ENCODE measurements at regions not wholly inside any gene's neighbourhood (a gene's known extent, or its start where the extent isn't known, plus 50 kb on each side); places are given as distances from the start of the nearest gene placed in this dataset.

DNA sequence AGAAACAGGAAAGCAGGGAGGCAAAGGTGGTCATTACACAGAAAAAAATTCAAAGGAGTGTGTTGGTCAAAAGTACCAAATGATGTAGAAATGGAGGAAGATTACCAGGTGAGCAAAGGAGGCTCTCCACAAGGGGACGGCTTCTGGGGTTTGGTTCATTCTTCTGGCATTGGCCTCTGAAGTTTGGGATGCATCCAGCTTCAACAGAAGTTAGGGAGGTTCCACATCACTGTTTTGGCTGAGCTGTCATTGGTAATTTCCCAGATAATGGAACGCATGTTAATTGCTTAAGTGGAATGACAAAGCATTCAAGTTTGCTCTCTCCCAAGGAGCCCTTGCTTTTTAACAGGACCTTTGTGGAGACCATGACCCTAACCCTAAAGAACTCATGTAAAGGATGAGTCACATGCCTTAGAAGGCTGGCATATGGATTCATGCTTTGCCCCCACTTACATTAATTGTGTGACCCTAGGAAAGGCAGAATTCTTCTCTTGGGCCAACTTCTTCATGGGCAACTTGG lies 398.6 kb downstream of the GPAM start:
- TF ChIP-seq, protein P1, sequence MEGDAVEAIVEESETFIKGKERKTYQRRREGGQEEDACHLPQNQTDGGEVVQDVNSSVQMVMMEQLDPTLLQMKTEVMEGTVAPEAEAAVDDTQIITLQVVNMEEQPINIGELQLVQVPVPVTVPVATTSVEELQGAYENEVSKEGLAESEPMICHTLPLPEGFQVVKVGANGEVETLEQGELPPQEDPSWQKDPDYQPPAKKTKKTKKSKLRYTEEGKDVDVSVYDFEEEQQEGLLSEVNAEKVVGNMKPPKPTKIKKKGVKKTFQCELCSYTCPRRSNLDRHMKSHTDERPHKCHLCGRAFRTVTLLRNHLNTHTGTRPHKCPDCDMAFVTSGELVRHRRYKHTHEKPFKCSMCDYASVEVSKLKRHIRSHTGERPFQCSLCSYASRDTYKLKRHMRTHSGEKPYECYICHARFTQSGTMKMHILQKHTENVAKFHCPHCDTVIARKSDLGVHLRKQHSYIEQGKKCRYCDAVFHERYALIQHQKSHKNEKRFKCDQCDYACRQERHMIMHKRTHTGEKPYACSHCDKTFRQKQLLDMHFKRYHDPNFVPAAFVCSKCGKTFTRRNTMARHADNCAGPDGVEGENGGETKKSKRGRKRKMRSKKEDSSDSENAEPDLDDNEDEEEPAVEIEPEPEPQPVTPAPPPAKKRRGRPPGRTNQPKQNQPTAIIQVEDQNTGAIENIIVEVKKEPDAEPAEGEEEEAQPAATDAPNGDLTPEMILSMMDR (IDR thresholded peaks at IDR 0.05; ENCODE audit: control extremely low read depth in 1 of 3, insufficient read depth in 1 of 3, low read depth in 1 of 3, low read length in 3 of 3) = no peak
- TF ChIP-seq KDM1A (IDR thresholded peaks at IDR 0.05; ENCODE audit: borderline replicate concordance, low read length) (no peak), POLR2AphosphoS5 (IDR thresholded peaks at IDR 0.05; ENCODE audit: low read depth, low read length) (no peak), SUZ12 (IDR thresholded peaks at IDR 0.05; ENCODE audit: low read length) (no peak), EZH2 (IDR thresholded peaks at IDR 0.05; ENCODE audit: low read depth, low read length, severe bottlenecking) (no peak), SP2 (IDR thresholded peaks at IDR 0.05; ENCODE audit: low read length) (no peak), TBP (IDR thresholded peaks at IDR 0.05; ENCODE audit: low read depth, low read length) (no peak), SRF (IDR thresholded peaks at IDR 0.05; ENCODE audit: low read depth, low read length) (no peak), EP300 (IDR thresholded peaks at IDR 0.05; ENCODE audit: borderline replicate concordance in 1 of 2, low read depth in 2 of 2, low read length in 2 of 2) (no peak), JUN (IDR thresholded peaks at IDR 0.05; ENCODE audit: low read depth, low read length) (no peak)
- TF ChIP-seq, protein P2, sequence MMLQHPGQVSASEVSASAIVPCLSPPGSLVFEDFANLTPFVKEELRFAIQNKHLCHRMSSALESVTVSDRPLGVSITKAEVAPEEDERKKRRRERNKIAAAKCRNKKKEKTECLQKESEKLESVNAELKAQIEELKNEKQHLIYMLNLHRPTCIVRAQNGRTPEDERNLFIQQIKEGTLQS (IDR thresholded peaks at IDR 0.05; ENCODE audit: insufficient read depth, low read depth, low read length) = no peak

Measured in H1 (cell line).